ENCODE measurements at regions not wholly inside any gene's neighbourhood (a gene's known extent, or its start where the extent isn't known, plus 50 kb on each side); places are given as distances from the start of the nearest gene placed in this dataset.

GRCh38 chr10:128908499-128908898, 558.5 kb upstream of the MGMT start (continued):
- TF ChIP-seq EED (CRISPR knock-in tag; IDR thresholded peaks at IDR 0.05) (no peak), ZNF18 (CRISPR knock-in tag; IDR thresholded peaks at IDR 0.05; ENCODE audit: insufficient replicate concordance) (no peak), ISX (CRISPR knock-in tag; conservative IDR thresholded peaks at IDR 0.05) (no peak), ZNF101 (CRISPR knock-in tag; IDR thresholded peaks at IDR 0.05; ENCODE audit: borderline replicate concordance, low read depth) (no peak), SALL1 (CRISPR knock-in tag; IDR thresholded peaks at IDR 0.05) (no peak), NFE2L1 (CRISPR knock-in tag; IDR thresholded peaks at IDR 0.05; ENCODE audit: borderline replicate concordance) (no peak), KLF6 (CRISPR knock-in tag; IDR thresholded peaks at IDR 0.05) (no peak), ZFYVE20 (CRISPR knock-in tag; IDR thresholded peaks at IDR 0.05; ENCODE audit: borderline replicate concordance, low read depth) (no peak), REPIN1 (CRISPR knock-in tag; IDR thresholded peaks at IDR 0.05; ENCODE audit: borderline replicate concordance, low read depth) (no peak), PPARG (CRISPR knock-in tag; conservative IDR thresholded peaks at IDR 0.05) (no peak), ZNF850 (CRISPR knock-in tag; conservative IDR thresholded peaks at IDR 0.05) (no peak), ZNF367 (CRISPR knock-in tag; IDR thresholded peaks at IDR 0.05; ENCODE audit: borderline replicate concordance) (no peak), NFKB2 (CRISPR knock-in tag; IDR thresholded peaks at IDR 0.05; ENCODE audit: borderline replicate concordance) (no peak)
- TF ChIP-seq, protein P1, sequence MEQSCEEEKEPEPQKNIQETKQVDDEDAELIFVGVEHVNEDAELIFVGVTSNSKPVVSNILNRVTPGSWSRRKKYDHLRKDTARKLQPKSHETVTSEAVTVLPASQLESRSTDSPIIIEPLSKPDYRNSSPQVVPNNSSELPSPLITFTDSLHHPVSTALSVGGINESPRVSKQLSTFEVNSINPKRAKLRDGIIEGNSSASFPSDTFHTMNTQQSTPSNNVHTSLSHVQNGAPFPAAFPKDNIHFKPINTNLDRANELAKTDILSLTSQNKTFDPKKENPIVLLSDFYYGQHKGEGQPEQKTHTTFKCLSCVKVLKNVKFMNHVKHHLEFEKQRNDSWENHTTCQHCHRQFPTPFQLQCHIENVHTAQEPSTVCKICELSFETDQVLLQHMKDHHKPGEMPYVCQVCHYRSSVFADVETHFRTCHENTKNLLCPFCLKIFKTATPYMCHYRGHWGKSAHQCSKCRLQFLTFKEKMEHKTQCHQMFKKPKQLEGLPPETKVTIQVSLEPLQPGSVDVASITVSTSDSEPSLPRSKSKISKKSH (CRISPR knock-in tag; IDR thresholded peaks at IDR 0.05; ENCODE audit: borderline replicate concordance): no peak

Measured in HepG2 (cell line).